HFFc6 (cell line): ENCODE measurements at regions not wholly inside any gene's neighbourhood (a gene's known extent, or its start where the extent isn't known, plus 50 kb on each side); places are given as distances from the start of the nearest gene placed in this dataset.

ENCODE experiments used
- DNase-seq: peaks from one replicate; pipeline ENCODE4 v3.0.0-alpha.2; 2018
- H3K27ac Mint-ChIP-seq: 2 replicates; pipeline ENCODE4 v1.8.0; 2020; ENCODE audit warnings: mild to moderate bottlenecking, mixed read lengths
- H3K27me3 Mint-ChIP-seq: 2 replicates; pipeline ENCODE4 v1.8.0; 2021; ENCODE audit warnings: mild to moderate bottlenecking, moderate library complexity, mixed read lengths; ENCODE audit not compliant: insufficient read depth
- H3K36me3 Mint-ChIP-seq: 2 replicates; pipeline ENCODE4 v1.8.0; 2021; ENCODE audit warnings: low read depth, mixed read lengths
- H3K4me1 Mint-ChIP-seq: 2 replicates; pipeline ENCODE4 v1.8.0; 2020; ENCODE audit warnings: low read depth, mixed read lengths
- H3K4me3 Mint-ChIP-seq: 2 replicates; pipeline ENCODE4 v1.8.0; 2020; ENCODE audit warnings: mild to moderate bottlenecking, moderate library complexity, mixed read lengths
- H3K9me3 Mint-ChIP-seq: 2 replicates; pipeline ENCODE4 v1.8.0; 2020; ENCODE audit warnings: mild to moderate bottlenecking, mixed read lengths
- CTCF ChIP-seq: fragments of 200-600 bp; sonication (generic); IDR thresholded peaks from 2 replicates; pipeline ENCODE4 v1.5.0; 2021; ENCODE audit warnings: antibody characterized with exemption, mild to moderate bottlenecking

GRCh38 chr1:104459886-104460285 is 710.2 kb downstream of the AMY1C start:
- Mint-ChIP-seq H3K4me1 (no peaks in the 10 kb centered on the region), H3K27me3 (no peaks in the 10 kb centered on the region; the same call in none of the 2 replicates), H3K9me3 (peaks cover 52% of the 10 kb centered on the region), H3K36me3 (peaks cover 6% of the 10 kb centered on the region; the same call in 1 of the 2 replicates), H3K27ac (no peak overlapping the region), H3K4me3 (no peak overlapping the region)
- TF ChIP-seq CTCF: no peak
- no peak for DNase-seq

GRCh38 chr1:104460880-104461279 is 711.2 kb downstream of the AMY1C start:
- Mint-ChIP-seq H3K9me3 (peaks cover 52% of the 10 kb centered on the region), H3K27me3 (no peaks in the 10 kb centered on the region; the same call in none of the 2 replicates), H3K4me3 (no peak overlapping the region), H3K4me1 (no peaks in the 10 kb centered on the region), H3K36me3 (peaks cover 6% of the 10 kb centered on the region; the same call in 1 of the 2 replicates), H3K27ac (no peak overlapping the region)
- DNase-seq: no peak
- TF ChIP-seq CTCF: no peak

GRCh38 chr1:104463126-104463697 is 713.5 kb downstream of the AMY1C start:
- peaks cover 64% of the 10 kb centered on the region for H3K9me3 Mint-ChIP-seq

GRCh38 chr1:104466068-104466467 is 716.4 kb downstream of the AMY1C start:
- no peaks in the 10 kb centered on the region for H3K4me1 Mint-ChIP-seq
- no peak for TF ChIP-seq CTCF
- peaks cover 61% of the 10 kb centered on the region for H3K9me3 Mint-ChIP-seq
- no peaks in the 10 kb centered on the region; the same call in 1 of the 2 replicates for H3K27me3 Mint-ChIP-seq
- no peak overlapping the region for H3K4me3 Mint-ChIP-seq
- no peaks in the 10 kb centered on the region for H3K36me3 Mint-ChIP-seq
- H3K27ac Mint-ChIP-seq: no peak overlapping the region
- no peak for DNase-seq

More at GRCh38 chr1:104463126-104463697, 713.5 kb downstream of the AMY1C start:
- H3K4me3 Mint-ChIP-seq: no peak overlapping the region
- no peak for DNase-seq
- no peaks in the 10 kb centered on the region; the same call in 1 of the 2 replicates for H3K27me3 Mint-ChIP-seq
- no peaks in the 10 kb centered on the region for H3K4me1 Mint-ChIP-seq
- H3K27ac Mint-ChIP-seq: no peak overlapping the region
- H3K36me3 Mint-ChIP-seq: peaks cover 6% of the 10 kb centered on the region; the same call in 1 of the 2 replicates
- TF ChIP-seq CTCF: no peak

GRCh38 chr1:104467590-104467989 is 717.9 kb downstream of the AMY1C start:
- H3K9me3 Mint-ChIP-seq: peaks cover 59% of the 10 kb centered on the region
- no peaks in the 10 kb centered on the region for H3K36me3 Mint-ChIP-seq
- DNase-seq: no peak
- TF ChIP-seq CTCF: no peak
- H3K4me1 Mint-ChIP-seq: no peaks in the 10 kb centered on the region
- no peak overlapping the region for H3K4me3 Mint-ChIP-seq
- no peak overlapping the region for H3K27ac Mint-ChIP-seq
- no peaks in the 10 kb centered on the region; the same call in 1 of the 2 replicates for H3K27me3 Mint-ChIP-seq
